IPS-15b (cell line): ENCODE measurements at regions not wholly inside any gene's neighbourhood (a gene's known extent, or its start where the extent isn't known, plus 50 kb on each side); places are given as distances from the start of the nearest gene placed in this dataset.

Source experiments
- H3K27me3 ChIP-seq: one replicate; pipeline ENCODE4 v1.6.1; 2013; ENCODE audit warnings: low read length; ENCODE audit not compliant: control insufficient read depth, insufficient read depth
- H3K36me3 ChIP-seq: one replicate; pipeline ENCODE4 v1.6.1; 2013; ENCODE audit warnings: low read length; ENCODE audit not compliant: control insufficient read depth, insufficient read depth
- H3K4me1 ChIP-seq: one replicate; pipeline ENCODE4 v1.6.1; 2013; ENCODE audit warnings: mild to moderate bottlenecking, low read length; ENCODE audit not compliant: control insufficient read depth, insufficient read depth
- H3K4me3 ChIP-seq: one replicate; pipeline ENCODE4 v1.5.1; 2013; ENCODE audit warnings: low read depth, low read length
- H3K9ac ChIP-seq: one replicate; pipeline ENCODE4 v1.6.1; 2013; ENCODE audit warnings: low read depth, mild to moderate bottlenecking, low read length
- H3K9me3 ChIP-seq: one replicate; pipeline ENCODE4 v1.6.1; 2013; ENCODE audit warnings: mild to moderate bottlenecking, low read length; ENCODE audit not compliant: control insufficient read depth, insufficient read depth

- Histone ChIP-seq H3K4me1 (no peaks in the 10 kb centered on the region), H3K9me3 (no peaks in the 10 kb centered on the region), H3K36me3 (no peaks in the 10 kb centered on the region), H3K9ac (no peak overlapping the region), H3K27me3 (peaks cover 5% of the 10 kb centered on the region), H3K4me3 (no peak overlapping the region)
These were observed 342.5 kb downstream of the CYRIA start for GRCh38 chr2:16323126-16323520.

- Histone ChIP-seq H3K27me3 (peaks cover 5% of the 10 kb centered on the region), H3K4me1 (no peaks in the 10 kb centered on the region), H3K36me3 (no peaks in the 10 kb centered on the region), H3K4me3 (no peak overlapping the region), H3K9ac (no peak overlapping the region), H3K9me3 (no peaks in the 10 kb centered on the region)
These were observed 343.1 kb downstream of the CYRIA start for GRCh38 chr2:16322308-16323125.

DNA sequence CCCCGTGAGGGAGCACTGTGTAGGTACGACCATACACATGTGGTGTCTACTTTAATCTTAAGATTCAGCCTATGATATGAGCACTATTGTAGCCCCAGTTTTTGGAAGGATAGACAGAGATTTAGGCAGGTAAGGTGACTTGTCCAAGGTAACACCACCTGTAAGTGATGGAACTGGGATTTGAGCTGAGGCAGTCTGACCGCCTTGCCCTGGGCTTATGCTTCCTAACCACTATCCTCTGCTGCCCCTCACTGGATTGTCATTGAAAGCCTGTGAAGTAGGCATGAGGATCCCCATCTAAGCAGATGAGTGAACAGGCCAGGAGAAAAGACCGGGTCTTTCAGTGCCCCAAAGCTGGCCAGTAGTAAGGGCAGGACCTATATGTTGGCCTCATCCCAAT is 343.8 kb downstream of the CYRIA start:
- Histone ChIP-seq H3K27me3 (peaks cover 5% of the 10 kb centered on the region), H3K4me3 (no peak overlapping the region), H3K36me3 (no peaks in the 10 kb centered on the region), H3K9ac (no peak overlapping the region), H3K9me3 (no peaks in the 10 kb centered on the region), H3K4me1 (no peaks in the 10 kb centered on the region)

- Histone ChIP-seq H3K36me3 (no peaks in the 10 kb centered on the region), H3K4me3 (no peak overlapping the region), H3K27me3 (peaks cover 5% of the 10 kb centered on the region), H3K4me1 (no peaks in the 10 kb centered on the region), H3K9ac (no peak overlapping the region), H3K9me3 (no peaks in the 10 kb centered on the region)
These were observed 344.4 kb downstream of the CYRIA start for GRCh38 chr2:16321256-16321655.

GRCh38 chr2:16320716-16321115 is 344.9 kb downstream of the CYRIA start:
- H3K27me3 ChIP-seq, result peaks cover under 1% of the 10 kb centered on the region
- no peaks in the 10 kb centered on the region for H3K36me3 ChIP-seq
- no peak overlapping the region for H3K4me3 ChIP-seq
- no peaks in the 10 kb centered on the region for H3K9me3 ChIP-seq
- H3K4me1 ChIP-seq, result no peaks in the 10 kb centered on the region
- H3K9ac ChIP-seq, result no peak overlapping the region

DNA sequence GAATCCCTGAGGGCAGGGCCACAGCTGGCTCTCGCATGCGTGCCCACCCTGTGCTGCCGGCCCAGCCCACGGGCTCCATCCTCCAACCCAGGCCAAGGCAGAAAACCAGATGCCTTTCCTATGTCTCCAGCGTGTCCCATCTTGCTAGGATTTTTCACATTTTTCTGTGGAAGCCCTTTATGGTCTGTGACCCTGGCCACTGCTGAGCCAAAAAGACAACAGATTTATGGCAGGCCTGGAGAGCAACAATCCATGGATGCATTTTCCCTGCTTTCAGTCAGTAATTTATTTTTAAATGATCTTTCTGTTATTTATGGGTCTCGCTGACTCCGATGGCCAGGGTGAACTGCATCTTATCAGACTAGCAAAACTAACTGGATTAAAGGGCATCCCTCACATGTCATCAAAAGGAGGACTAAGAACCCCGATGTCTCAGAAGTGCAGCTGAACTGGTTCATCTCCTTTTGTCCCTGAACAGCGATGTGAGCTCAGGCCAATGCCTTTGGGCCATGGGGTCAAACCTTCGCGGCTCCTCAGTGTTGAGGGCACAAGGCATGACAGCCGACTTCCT is 346.0 kb downstream of the CYRIA start:
- H3K27me3 ChIP-seq, result no peaks in the 10 kb centered on the region
- H3K36me3 ChIP-seq, result no peaks in the 10 kb centered on the region
- H3K4me1 ChIP-seq, result no peaks in the 10 kb centered on the region
- no peaks in the 10 kb centered on the region for H3K9me3 ChIP-seq
- H3K4me3 ChIP-seq, result no peak overlapping the region
- no peak overlapping the region for H3K9ac ChIP-seq

GRCh38 chr2:16318474-16319195 is 347.0 kb downstream of the CYRIA start:
- Histone ChIP-seq H3K9me3 (no peaks in the 10 kb centered on the region), H3K36me3 (no peaks in the 10 kb centered on the region), H3K4me1 (no peaks in the 10 kb centered on the region), H3K27me3 (no peaks in the 10 kb centered on the region), H3K9ac (no peak overlapping the region), H3K4me3 (no peak overlapping the region)

DNA sequence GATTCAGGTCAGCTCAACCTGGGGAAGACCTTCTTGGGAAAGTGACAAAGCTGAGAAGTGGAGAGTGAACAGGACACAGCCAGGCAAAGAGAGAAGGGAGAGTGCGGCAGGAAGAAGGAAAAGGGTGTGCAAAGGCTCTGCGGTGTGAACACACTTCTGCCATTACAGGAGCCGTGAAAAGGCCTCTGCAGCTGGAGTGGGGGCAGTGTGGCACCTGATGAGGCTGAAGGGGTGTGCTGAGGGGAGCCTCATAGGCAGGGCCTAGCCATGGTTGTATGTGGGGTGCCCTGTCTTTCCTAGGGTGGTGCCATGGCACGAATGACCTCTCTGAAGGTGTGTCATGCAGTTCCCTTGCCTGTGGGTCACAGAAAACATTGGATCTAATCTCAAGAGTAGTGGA is 347.6 kb downstream of the CYRIA start:
- no peak overlapping the region for H3K4me3 ChIP-seq
- no peaks in the 10 kb centered on the region for H3K27me3 ChIP-seq
- H3K4me1 ChIP-seq, result no peaks in the 10 kb centered on the region
- H3K9me3 ChIP-seq, result no peaks in the 10 kb centered on the region
- no peaks in the 10 kb centered on the region for H3K36me3 ChIP-seq
- no peak overlapping the region for H3K9ac ChIP-seq

DNA sequence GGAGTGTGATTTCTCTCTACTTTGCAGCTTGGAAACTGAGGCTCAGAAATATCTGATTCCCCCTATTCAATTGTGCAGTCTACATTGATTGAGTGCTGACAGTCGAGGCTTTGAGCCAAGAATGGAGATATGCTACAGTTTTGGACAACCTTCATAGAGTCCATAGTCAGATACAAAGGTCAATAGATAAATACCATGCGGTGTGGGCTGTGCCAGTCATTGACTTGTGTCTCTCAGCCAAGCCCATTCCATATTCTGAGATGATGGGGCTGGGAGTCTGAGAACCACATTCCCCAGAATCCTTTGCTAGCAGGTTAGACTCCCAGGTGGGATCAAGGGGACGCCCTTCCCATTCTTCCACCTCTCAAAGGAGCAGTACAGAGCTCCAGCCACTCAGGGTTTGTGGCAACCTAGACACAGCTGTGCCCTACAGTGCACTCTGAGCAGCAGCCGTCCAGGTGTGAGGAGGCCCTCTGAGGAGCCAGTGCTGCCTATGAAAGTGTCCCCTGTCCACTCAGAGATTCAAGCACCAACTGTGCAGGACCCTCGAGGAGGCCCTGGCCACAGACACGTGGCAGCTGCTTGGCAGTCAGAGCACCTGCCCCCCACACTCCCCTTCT is 348.3 kb downstream of the CYRIA start:
- Histone ChIP-seq H3K4me3 (no peak overlapping the region), H3K27me3 (no peaks in the 10 kb centered on the region), H3K9ac (no peak overlapping the region), H3K9me3 (no peaks in the 10 kb centered on the region), H3K4me1 (no peaks in the 10 kb centered on the region), H3K36me3 (no peaks in the 10 kb centered on the region)

DNA sequence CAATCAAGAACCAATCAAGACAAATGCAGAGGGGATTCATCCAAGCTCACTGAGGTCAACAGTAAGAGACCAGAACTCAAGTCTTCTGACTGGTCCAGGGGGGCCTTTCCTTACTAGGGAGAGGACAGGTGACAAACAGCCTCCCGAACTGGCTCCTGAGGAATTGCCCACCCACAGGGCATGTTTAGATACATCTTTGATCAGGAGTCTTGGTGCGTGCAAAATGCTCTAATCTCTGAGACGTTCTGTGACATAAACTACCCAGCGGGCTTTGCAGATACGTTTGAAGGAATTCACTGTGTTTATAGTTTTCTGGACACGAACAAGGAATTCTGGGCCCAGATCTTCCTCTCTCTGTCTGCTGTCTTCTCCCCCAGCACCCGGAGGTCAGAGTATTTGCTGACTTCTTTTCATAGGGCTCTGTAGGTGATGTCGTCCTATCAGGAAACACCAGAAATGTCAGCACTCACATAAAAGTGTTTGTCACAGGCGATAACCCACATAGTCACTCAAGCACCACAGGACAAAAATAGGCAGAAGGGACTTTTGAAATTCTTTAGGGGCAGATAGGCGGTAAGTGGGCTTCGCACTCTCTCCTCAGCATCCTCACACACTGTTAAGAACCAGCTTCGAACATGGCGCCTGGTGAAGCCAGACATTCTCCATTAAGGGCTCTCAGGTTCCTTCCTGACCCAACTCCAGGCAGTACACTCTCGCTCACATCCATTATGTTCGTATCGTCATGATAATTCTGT is 349.0 kb downstream of the CYRIA start:
- Histone ChIP-seq H3K36me3 (no peaks in the 10 kb centered on the region), H3K4me3 (no peak overlapping the region)

DNA sequence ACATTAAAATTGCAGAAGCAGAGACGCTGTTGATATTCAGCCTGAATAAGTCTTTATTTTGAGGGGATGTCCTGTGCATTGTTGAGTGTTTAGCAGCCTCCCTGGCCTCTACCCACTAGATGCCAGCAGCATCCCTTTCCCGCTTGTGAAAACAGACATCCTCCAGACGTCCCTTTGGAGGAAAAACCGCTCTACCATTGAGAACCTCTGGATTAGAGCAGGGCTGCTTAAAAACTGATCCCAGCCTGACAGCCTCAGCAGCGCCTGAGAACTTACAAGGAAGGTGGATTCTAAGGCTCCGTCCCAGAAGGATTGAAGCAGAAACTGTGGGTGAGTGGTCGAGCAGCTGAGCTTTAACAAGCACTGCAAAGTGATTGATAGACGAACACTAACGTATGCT is 349.7 kb downstream of the CYRIA start:
- no peaks in the 10 kb centered on the region for H3K27me3 ChIP-seq
- no peaks in the 10 kb centered on the region for H3K9me3 ChIP-seq
- no peaks in the 10 kb centered on the region for H3K36me3 ChIP-seq
- H3K4me1 ChIP-seq, result no peaks in the 10 kb centered on the region
- no peak overlapping the region for H3K4me3 ChIP-seq
- H3K9ac ChIP-seq, result no peak overlapping the region

More for the DNA sequence above, 349.0 kb downstream of the CYRIA start:
- Histone ChIP-seq H3K9me3 (no peaks in the 10 kb centered on the region), H3K9ac (no peak overlapping the region), H3K4me1 (no peaks in the 10 kb centered on the region), H3K27me3 (no peaks in the 10 kb centered on the region)
